SJCRH30 (cell line): ENCODE measurements at regions not wholly inside any gene's neighbourhood (a gene's known extent, or its start where the extent isn't known, plus 50 kb on each side); places are given as distances from the start of the nearest gene placed in this dataset.

Source experiments
- DNase-seq, 2 experiments: peaks; one replicate each; pipeline ENCODE4 v3.0.0-alpha.2; 2015 to 2020
- H3K27ac ChIP-seq: fragments of 250-450 bp; sonication (Bioruptor Pico); 2 replicates; pipeline ENCODE4 v1.5.1; 2020; ENCODE audit warnings: mild to moderate bottlenecking, moderate library complexity
- H3K27me3 ChIP-seq: fragments of 250-450 bp; sonication (Bioruptor Pico); 2 replicates; pipeline ENCODE4 v1.5.1; 2020; ENCODE audit warnings: mild to moderate bottlenecking, moderate library complexity
- H3K36me3 ChIP-seq: fragments of 250-450 bp; sonication (Bioruptor Pico); 2 replicates; pipeline ENCODE4 v1.5.1; 2020; ENCODE audit warnings: mild to moderate bottlenecking, moderate library complexity
- H3K4me1 ChIP-seq: fragments of 250-450 bp; sonication (Bioruptor Pico); 2 replicates; pipeline ENCODE4 v1.5.1; 2020; ENCODE audit warnings: mild to moderate bottlenecking, moderate library complexity
- H3K4me3 ChIP-seq: fragments of 250-450 bp; sonication (Bioruptor Pico); 2 replicates; pipeline ENCODE4 v1.5.1; 2020; ENCODE audit warnings: mild to moderate bottlenecking, moderate library complexity
- H3K9me3 ChIP-seq: fragments of 250-450 bp; sonication (Bioruptor Pico); replicated peaks from 2 replicates; pipeline ENCODE4 v1.5.1; 2020; ENCODE audit warnings: mild to moderate bottlenecking, moderate library complexity

DNA sequence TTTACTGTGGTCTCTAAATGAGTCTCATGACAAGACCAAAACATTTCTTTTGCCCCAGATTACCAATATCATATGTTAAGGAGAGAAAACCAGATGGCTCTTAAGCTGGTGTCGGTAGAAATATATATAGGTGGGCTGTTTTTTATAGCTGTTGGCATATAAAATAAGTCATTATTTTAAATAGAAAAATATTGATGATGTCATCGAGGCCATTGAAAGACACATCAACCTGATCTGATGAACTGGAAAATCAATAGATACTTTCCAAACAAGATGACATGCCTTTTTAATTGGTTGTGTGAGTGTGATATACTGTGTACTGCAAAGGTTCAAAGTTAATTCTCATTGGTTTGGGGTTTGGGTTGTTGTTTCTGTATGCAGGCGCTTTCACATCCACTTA, 617.3 kb downstream of the CCDC171 start:
- no peaks in the 10 kb centered on the region for H3K27me3 ChIP-seq
- H3K27ac ChIP-seq, result no peak overlapping the region
- no peaks in the 10 kb centered on the region for H3K9me3 ChIP-seq
- no peak for DNase-seq
- no peaks in the 10 kb centered on the region for H3K4me1 ChIP-seq
- no peak overlapping the region for H3K4me3 ChIP-seq
- H3K36me3 ChIP-seq, result no peaks in the 10 kb centered on the region

DNA sequence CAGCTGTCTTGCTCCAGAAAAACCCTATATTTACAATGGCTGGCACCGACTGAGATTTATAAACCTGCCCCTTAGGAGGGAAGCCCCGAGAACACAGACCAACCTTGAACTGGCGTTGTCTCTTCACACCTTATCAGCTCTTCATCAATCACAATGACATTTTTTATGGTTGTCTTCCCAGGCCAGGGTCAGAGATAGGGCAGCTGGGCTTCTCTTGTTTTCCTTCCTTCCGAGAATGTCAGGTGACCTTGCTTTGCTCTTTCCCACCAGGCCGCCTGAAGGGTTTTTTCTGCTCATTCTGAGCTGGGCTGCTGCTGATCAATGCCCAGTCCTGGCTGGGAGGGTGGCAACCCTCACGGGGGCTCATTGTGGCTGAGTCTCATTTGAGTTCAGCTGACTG, 619.1 kb downstream of the CCDC171 start:
- Histone ChIP-seq H3K9me3 (no peaks in the 10 kb centered on the region), H3K4me1 (no peaks in the 10 kb centered on the region), H3K4me3 (no peak overlapping the region), H3K36me3 (no peaks in the 10 kb centered on the region), H3K27me3 (no peaks in the 10 kb centered on the region), H3K27ac (no peak overlapping the region)
- DNase-seq, result no peak

DNA sequence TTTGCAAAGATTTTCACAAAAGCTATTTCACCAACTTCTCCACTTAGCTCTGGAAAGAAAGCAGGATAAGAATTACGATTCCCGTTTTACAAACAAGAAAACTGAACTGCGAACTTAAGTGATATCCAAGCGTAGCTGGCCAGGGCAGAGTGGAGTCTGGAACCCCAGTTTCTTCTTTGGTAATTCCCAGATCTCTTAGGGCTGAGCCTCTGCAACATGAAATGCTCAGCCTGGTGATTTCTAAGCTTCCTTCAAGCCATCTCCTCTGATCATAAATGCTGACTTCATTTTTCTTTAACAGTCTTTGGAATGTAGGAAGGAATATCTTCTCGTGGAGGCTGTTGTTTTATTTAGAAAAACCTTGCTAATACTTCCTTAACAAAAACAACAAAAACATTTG, 620.0 kb downstream of the CCDC171 start:
- no peak for DNase-seq
- no peaks in the 10 kb centered on the region for H3K27me3 ChIP-seq
- H3K36me3 ChIP-seq, result no peaks in the 10 kb centered on the region
- no peak overlapping the region for H3K27ac ChIP-seq
- H3K4me1 ChIP-seq, result no peaks in the 10 kb centered on the region
- no peaks in the 10 kb centered on the region for H3K9me3 ChIP-seq
- no peak overlapping the region for H3K4me3 ChIP-seq

DNA sequence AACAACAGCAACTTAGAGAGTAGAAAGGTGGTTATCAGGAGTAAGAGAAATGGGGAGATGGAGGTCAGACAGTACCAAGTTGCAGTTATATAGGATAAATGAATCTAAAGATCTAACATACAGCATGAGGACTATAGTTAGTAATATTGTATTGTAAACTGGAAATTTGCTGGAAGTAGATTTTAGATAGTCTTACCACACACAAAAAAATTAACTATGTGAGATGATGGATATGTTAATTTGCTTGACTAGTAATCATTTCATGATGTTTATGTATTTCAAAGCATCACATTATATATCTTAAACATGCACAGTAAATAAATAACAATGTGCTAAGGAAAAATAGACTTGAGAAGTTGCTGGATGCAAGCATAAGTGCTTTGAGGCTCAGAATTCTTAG, 622.1 kb downstream of the CCDC171 start:
- Histone ChIP-seq H3K4me1 (no peaks in the 10 kb centered on the region), H3K27me3 (no peaks in the 10 kb centered on the region), H3K36me3 (no peaks in the 10 kb centered on the region), H3K9me3 (no peaks in the 10 kb centered on the region), H3K27ac (no peak overlapping the region), H3K4me3 (no peak overlapping the region)
- DNase-seq, result no peak

DNA sequence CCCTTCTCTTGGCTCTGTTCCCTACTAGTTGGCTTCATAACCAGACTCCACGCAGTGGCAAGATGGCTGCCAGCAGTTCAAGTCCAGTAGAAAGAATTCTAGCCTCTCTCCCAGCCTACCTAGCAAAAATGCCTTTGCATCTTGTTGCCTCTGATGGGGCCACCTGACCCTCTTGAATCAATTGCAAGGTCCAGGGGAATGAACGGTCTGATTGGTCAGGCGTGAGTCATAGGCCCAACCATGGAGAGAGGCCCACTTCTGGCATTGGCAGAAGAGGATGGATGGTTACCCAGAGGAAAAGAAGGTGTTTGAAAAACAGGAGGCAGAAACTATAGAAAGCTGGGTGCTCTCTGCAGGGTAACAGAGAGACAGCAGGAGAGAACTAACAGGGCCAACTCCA, 622.6 kb downstream of the CCDC171 start:
- H3K4me1 ChIP-seq, result no peaks in the 10 kb centered on the region
- H3K9me3 ChIP-seq, result no peaks in the 10 kb centered on the region
- no peak for DNase-seq
- no peak overlapping the region for H3K27ac ChIP-seq
- H3K36me3 ChIP-seq, result no peaks in the 10 kb centered on the region
- H3K27me3 ChIP-seq, result no peaks in the 10 kb centered on the region
- no peak overlapping the region for H3K4me3 ChIP-seq

DNA sequence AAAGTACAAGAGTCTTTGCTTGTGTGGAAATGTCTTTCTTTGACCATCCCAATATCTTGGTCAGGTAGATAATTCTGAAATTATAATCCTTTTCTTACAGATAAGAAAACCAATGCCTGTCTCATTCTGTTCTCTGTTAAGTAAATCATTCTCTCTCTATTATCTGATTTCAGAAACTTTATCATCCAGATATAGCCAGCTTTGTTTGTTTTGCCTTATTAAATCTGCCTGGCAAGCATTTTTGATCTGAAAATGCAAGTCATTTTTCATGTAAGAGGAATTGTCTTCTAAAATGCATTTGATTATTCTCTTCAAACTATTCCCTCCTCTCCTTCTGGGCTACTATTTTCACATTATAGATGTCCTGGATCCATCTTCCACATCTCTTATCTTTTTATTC, 625.5 kb downstream of the CCDC171 start:
- DNase-seq, result no peak
- Histone ChIP-seq H3K9me3 (no peaks in the 10 kb centered on the region), H3K4me3 (no peak overlapping the region), H3K4me1 (no peaks in the 10 kb centered on the region), H3K27me3 (no peaks in the 10 kb centered on the region), H3K27ac (no peak overlapping the region), H3K36me3 (no peaks in the 10 kb centered on the region)

DNA sequence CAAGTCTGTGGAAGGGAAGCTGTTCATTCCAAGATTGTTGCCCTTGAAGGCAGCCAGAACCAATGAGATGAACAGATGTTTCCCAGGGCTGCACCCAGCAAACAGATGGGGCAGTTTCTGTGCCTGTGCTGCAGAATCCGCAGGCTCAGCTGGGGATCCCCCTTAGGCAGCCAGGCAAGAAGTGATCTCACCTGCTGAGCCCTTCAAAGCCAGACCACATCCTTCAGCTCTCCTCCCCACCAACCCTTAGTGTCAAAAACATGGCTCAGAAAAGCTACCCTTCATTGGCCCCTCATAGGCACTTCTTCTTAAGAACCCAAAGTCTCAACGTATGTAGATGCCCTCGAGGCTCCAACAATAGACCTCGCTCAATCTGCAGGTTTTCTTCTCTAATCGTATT, 626.7 kb downstream of the CCDC171 start:
- H3K27me3 ChIP-seq, result no peaks in the 10 kb centered on the region
- no peaks in the 10 kb centered on the region for H3K36me3 ChIP-seq
- H3K4me3 ChIP-seq, result no peak overlapping the region
- no peaks in the 10 kb centered on the region for H3K9me3 ChIP-seq
- no peaks in the 10 kb centered on the region for H3K4me1 ChIP-seq
- DNase-seq, result no peak
- no peak overlapping the region for H3K27ac ChIP-seq

DNA sequence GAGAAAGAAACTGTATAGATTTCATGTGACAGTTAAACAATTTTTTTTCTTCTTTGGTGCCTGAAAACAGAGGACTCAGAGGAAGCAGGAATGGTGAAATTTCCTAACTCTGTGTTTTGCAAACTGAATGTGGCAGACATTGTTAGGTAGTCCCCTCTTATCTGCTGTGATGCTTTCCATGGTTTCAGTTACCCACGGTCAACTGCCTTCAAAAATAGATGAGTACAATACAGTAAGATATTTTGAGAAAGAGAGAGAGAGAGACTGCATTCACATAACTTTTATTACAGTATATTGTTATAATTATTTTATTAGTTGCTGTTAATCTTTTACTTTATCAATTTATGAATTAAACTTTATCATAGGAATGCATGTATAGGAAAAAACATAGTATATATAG, 627.2 kb downstream of the CCDC171 start:
- H3K4me3 ChIP-seq, result no peak overlapping the region
- no peak for DNase-seq
- no peaks in the 10 kb centered on the region for H3K9me3 ChIP-seq
- H3K36me3 ChIP-seq, result no peaks in the 10 kb centered on the region
- no peaks in the 10 kb centered on the region for H3K4me1 ChIP-seq
- no peak overlapping the region for H3K27ac ChIP-seq
- H3K27me3 ChIP-seq, result no peaks in the 10 kb centered on the region

DNA sequence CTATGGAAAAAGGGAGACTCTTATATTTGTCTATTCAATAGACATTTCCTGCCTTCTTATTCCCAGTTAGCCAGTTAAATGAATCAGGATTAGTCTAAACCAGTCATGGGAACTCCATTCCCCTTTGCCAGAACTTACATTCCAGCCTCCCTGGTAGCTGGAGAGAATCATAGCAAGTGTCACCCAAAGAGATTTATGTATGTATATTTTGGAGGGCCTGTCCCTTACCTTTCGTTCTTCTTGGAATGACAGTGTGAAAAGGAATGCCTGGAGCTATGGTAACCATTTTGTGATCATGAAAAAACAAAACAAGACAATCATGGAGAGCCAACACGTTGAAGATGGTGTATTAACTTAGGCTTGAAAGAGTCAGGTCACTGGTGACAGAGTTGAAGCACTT, 627.7 kb downstream of the CCDC171 start:
- H3K9me3 ChIP-seq, result no peaks in the 10 kb centered on the region
- H3K27ac ChIP-seq, result no peak overlapping the region
- DNase-seq, result no peak
- H3K36me3 ChIP-seq, result no peaks in the 10 kb centered on the region
- H3K4me1 ChIP-seq, result no peaks in the 10 kb centered on the region
- H3K27me3 ChIP-seq, result no peaks in the 10 kb centered on the region
- H3K4me3 ChIP-seq, result no peak overlapping the region

DNA sequence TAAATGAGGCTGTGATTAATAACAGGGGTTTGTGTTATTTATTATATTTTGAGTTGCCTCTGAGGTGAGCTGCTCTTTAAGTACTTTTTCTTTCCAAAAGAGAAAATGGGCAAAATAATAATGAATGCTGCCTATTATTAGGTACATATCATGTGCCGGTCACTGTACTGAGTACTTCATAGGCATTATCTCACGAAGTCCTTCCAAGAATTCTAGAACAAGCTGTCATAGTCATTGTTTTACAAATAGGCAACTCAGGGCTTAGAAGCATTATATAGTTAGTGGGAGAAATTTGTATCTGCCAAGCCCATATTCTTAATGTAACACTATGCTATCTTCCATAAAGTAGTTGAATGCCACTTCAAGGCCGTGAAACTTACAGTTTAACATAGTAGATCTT, 628.7 kb downstream of the CCDC171 start:
- Histone ChIP-seq H3K27me3 (no peaks in the 10 kb centered on the region), H3K27ac (no peak overlapping the region), H3K36me3 (no peaks in the 10 kb centered on the region), H3K9me3 (no peaks in the 10 kb centered on the region), H3K4me3 (no peak overlapping the region), H3K4me1 (no peaks in the 10 kb centered on the region)
- no peak for DNase-seq

DNA sequence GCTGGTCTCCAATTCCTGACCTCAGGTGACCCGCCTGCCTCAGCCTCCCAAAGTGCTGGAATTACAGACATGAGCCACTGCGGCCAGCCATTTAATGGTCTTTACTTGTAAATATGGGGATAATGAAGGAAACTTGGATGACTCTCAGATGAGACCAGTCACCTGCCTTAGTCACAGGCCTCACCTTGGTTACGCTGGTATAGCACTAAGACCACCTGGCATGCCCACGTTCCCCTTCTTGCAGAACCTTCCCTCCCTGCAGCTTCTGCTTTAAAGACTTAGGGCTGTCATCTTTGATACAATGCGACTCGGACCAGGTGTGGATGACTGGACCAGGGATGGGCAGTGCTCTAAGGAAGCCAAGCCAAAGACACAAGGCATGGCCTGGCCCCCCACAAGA, 629.9 kb downstream of the CCDC171 start:
- peaks cover 3% of the 10 kb centered on the region; the same call in 1 of the 2 replicates for H3K9me3 ChIP-seq
- H3K36me3 ChIP-seq, result no peaks in the 10 kb centered on the region
- no peak for DNase-seq
- no peak overlapping the region for H3K27ac ChIP-seq
- H3K4me1 ChIP-seq, result no peaks in the 10 kb centered on the region
- no peaks in the 10 kb centered on the region for H3K27me3 ChIP-seq
- H3K4me3 ChIP-seq, result no peak overlapping the region

DNA sequence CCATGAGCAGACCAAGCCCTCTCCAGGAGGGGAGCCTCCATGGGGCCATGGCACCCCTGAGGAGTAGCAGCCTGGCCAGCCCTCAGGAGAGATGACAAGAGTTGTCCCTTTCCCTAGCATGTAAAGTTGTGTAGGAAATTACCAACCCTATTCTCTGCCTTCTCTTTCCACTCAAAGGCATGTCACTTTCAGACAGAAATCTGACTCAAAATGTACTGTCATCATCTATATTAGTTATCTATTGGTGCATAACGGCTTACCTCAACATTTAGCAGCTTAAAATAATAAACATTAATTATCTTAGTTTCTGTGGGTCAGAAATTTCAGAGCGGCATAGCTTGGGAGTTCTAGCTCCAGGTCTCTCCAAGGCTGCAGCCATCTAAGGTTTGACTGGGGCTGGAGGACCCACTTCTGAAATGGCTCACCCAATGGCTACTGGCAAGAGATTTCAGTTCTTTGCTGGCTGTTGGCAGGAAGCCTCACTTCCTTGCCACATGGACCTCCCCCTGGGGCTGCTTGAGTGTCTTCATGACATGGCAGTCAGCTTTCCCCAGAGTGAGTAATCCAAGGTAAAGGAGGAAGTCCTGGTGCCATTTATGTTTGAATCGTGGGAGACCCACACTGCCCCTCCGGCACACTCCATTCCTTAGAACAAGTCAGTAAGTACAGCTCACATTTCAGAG, 632.3 kb downstream of the CCDC171 start:
- Histone ChIP-seq H3K4me1 (no peaks in the 10 kb centered on the region), H3K27ac (no peak overlapping the region)

DNA sequence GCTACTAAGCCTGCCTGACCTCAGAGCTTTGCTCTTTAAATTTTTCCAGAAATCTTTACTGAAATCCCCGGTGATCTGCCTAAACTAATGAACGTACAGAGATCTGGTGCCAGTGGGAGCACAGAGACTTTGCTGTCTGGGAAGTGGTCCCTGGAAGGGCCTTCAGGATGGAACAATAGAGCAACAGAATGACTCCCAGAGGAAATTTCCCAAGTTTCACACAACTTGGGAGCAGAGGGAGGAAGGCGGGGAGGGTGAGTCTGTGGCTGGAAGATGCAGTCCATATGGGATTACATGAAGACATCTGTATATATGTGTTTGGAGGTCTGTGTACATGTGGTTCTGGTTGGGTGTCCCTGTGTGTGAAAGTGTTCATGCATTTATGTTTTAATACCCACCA, 638.3 kb downstream of the CCDC171 start:
- peaks cover 25% of the 10 kb centered on the region for H3K4me1 ChIP-seq
- peaks cover 13% of the 10 kb centered on the region; the same call in 1 of the 2 replicates for H3K9me3 ChIP-seq
- peak overlapping the region; percentile 81 for H3K27ac ChIP-seq
- no peaks in the 10 kb centered on the region for H3K27me3 ChIP-seq
- H3K4me3 ChIP-seq, result no peak overlapping the region
- no peaks in the 10 kb centered on the region for H3K36me3 ChIP-seq
- no peak for DNase-seq

More for the DNA sequence above, 632.3 kb downstream of the CCDC171 start:
- Histone ChIP-seq H3K36me3 (no peaks in the 10 kb centered on the region), H3K9me3 (peaks cover 13% of the 10 kb centered on the region; the same call in 1 of the 2 replicates), H3K27me3 (no peaks in the 10 kb centered on the region), H3K4me3 (no peak overlapping the region)
- DNase-seq, result no peak

DNA sequence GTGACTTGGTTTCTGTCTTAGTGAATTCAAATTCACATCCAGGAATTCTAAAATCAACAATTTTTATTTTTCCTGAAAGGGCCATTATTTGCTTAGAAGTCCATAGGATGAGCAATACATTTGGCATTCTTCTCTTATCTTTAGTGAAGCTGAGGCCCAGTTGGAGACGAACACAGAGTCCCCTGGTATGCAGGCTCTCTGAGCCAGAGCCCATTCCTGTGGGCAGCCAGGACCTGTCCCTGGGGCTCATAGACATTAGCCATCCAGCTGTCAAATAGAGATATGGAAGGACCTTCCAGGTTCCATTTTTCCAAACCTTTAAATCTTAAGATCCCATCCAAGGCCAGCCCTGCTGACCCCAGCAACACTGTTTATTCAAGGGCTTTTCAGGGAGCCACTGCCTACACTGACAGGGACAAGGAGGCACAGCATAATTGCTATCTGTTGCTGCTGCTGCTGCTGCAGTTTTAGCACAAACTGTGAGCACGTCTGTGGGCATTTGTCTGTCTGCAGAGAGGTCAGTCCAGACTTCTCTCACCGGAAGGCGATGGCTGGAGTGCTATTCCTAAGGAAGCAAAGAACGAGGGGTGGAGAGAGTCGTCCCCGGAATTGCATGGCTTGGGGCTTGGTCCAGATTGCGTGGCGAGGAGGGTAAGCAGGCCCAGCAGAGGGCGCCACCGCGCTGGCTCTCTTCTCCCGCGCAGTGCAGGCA, 639.0 kb downstream of the CCDC171 start:
- peaks cover 25% of the 10 kb centered on the region for H3K4me1 ChIP-seq
- H3K36me3 ChIP-seq, result no peaks in the 10 kb centered on the region
- H3K27me3 ChIP-seq, result no peaks in the 10 kb centered on the region
- peaks cover 13% of the 10 kb centered on the region; the same call in 1 of the 2 replicates for H3K9me3 ChIP-seq
- peak; percentile 89 to 92 for DNase-seq
- H3K4me3 ChIP-seq, result peak overlapping the region; percentile 17
- peak overlapping the region; percentile 81 for H3K27ac ChIP-seq

DNA sequence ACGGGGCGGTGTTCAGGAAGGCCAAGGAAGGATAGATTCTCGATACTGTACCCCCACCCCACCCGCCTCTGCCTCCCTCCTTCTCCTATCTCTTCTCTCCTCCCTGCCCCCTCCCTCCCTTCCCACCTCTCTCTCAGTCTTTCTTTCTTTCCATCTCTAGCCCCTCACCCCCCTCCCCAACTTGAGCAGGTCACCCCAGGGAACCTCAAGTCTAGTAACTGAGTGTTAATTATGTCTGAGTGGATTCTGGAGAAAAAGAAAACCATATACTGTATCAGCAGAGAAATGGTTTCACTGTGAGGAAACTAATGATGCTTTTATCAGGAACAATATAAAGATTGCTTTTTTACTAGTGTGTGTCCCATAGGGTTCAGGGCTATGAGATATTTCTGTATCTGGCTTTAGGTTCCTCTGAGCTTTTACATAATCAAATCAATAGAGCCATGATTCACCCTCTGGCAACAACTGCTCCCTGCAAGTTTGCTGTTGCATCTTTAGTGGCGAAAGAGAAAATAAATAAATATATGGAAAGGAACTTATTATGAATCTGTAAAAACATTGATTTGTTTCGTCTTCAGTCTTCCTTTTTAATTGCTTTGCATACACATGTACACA, 639.7 kb downstream of the CCDC171 start:
- Histone ChIP-seq H3K4me3 (peak overlapping the region; percentile 16), H3K36me3 (no peaks in the 10 kb centered on the region), H3K9me3 (peaks cover 13% of the 10 kb centered on the region; the same call in 1 of the 2 replicates), H3K27ac (peak overlapping the region; percentile 81), H3K27me3 (no peaks in the 10 kb centered on the region), H3K4me1 (peaks cover 25% of the 10 kb centered on the region)
- no peak for DNase-seq
